HG02798 (cell line): ENCODE measurements at regions not wholly inside any gene's neighbourhood (a gene's known extent, or its start where the extent isn't known, plus 50 kb on each side); places are given as distances from the start of the nearest gene placed in this dataset.
"Not testable (repeated sequence)": the region's sequence is repeated elsewhere in the genome, so short reads cannot be mapped to it uniquely, and the experiment has no call there.

Experiments used
- ATAC-seq: cut with Tn5 transposase; IDR thresholded peaks from one replicate; pipeline ENCODE4 v1.9.1; 2021; ENCODE audit warnings: mild to moderate bottlenecking; ENCODE audit not compliant: unreplicated experiment, poor library complexity

GRCh38 chr13:48876289-48876688, 99.4 kb upstream of the FNDC3A start:
- ATAC-seq = no peak

GRCh38 chr13:48879432-48879831, 96.3 kb upstream of the FNDC3A start:
- no peak for ATAC-seq

DNA sequence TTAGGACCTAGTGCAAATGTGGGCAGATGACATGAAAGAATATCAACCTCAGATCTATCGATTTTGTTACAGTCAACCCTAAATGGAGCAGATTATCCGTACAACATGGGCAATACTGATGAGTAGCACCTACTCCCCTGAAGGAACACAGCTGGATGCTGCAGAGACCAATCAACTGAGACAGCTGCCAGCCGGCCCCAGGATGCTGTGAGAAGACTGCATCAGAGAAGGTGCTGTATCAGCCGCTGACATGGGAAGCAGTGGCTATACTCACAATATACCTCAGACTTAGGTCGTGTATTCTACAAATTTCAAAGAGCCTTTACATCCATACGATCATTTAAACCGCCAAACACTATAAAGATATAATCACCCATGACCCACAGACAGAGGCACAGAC, 95.9 kb upstream of the FNDC3A start:
- no peak for ATAC-seq

DNA sequence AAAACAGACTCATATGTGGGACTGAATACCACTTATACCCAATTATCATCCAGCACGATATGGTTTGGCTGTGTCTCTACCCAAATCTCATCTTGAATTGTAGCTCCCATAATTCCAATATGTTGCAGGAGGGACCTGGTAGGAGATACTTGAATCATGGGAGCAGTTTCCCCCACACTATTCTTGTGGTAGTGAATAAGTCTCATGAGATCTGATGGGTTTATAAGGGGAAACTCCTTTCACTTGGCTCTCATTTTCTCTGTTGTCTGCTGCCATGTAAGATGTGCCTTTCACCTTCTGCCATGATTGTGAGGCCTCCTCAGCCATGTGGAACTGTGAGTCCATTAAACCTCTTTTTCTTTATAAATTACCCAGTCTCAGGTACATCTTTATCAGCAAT, 91.9 kb upstream of the FNDC3A start:
- ATAC-seq = not testable (repeated sequence)

GRCh38 chr13:48885027-48885395, 90.7 kb upstream of the FNDC3A start:
- ATAC-seq = no peak

GRCh38 chr13:48888613-48889012, 87.1 kb upstream of the FNDC3A start:
- ATAC-seq = no peak

- no peak for ATAC-seq
Measured at GRCh38 chr13:48890391-48890790, 85.3 kb upstream of the FNDC3A start.

DNA sequence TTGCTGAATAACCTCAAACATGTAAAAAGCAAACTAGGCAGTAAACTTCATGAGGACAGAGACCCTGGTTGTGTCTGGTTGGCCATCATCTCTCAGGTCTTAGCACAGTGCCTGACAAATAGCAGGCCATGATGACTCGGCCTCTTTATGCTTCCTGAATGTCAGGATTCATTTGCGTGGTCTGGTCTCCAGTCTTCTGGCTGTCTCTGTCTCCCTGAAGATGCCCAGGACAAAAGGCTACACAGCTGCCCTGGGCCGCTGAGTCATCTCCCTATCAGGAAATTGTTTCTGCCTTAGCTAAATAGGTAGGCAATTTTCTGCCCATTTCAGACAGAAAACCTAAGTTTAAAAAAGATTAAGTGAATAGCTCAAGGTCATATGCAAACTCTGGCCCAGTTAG, 84.1 kb upstream of the FNDC3A start:
- no peak for ATAC-seq

GRCh38 chr13:48892053-48892687, 83.5 kb upstream of the FNDC3A start:
- peak; percentile 77 for ATAC-seq

DNA sequence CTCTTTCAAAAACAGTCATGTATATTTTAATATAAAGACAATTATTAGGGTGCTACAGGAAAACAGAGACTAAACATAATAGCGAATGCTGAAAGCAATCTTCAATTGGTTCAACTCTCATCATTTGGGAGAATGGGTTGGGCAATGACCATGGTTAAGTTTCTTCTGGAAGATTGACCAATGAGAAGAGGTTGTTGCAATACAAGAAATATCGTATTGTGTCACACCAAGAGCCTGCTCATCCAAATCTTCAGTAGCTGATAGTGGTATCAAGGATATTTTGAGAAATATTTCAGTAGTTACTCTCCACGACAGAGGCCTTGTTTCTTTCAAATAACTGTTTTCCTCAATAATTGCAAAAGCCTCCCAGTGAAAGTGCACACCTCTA, 83.0 kb upstream of the FNDC3A start:
- peak; percentile 7 for ATAC-seq

- ATAC-seq = no peak
Measured at GRCh38 chr13:48896312-48896711, 79.4 kb upstream of the FNDC3A start.

GRCh38 chr13:48901781-48902180, 73.9 kb upstream of the FNDC3A start:
- no peak for ATAC-seq

DNA sequence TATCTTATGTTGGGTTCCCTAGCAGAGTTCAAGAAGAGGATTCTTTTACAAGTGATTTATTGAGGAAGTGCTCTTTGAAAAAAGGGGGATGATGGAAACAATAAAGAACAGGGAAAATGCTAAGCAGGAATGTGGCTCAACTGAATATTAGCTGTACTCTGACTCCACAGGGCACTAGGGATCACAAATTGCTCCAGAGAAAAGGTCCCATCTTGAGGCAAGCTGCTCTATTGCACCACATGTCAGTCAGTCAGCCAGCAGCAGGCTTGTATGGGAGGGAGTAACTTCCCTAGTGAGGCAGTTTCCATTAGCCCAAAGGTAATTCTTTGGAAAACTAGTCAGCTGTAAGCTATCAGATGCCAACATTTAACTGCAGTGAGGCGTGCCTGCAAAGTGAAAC, 73.3 kb upstream of the FNDC3A start:
- ATAC-seq = no peak

GRCh38 chr13:48904668-48905290, 70.9 kb upstream of the FNDC3A start:
- no peak for ATAC-seq

DNA sequence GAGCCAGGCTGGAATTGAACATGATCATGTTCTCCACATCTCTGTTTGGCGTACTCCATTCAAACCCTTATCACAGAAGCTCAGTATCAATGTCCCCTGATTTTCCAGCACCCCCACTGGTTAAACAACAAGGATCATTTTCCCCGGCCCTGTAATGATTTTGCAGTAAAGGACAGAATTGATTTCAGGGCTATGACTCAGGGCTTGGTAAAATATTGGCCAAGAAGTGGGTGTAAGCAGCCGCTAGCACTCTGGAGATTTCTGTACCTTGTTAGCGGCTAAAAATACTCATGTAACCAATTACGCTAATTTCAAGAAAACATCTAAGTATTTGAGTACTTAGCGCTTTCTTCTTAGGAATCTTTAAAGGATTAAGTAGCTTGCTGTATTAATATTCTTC, 69.5 kb upstream of the FNDC3A start:
- no peak for ATAC-seq

- ATAC-seq = no peak
Measured at GRCh38 chr13:48908381-48909055, 67.2 kb upstream of the FNDC3A start.

- no peak for ATAC-seq
Measured at GRCh38 chr13:48909056-48909389, 66.7 kb upstream of the FNDC3A start.

DNA sequence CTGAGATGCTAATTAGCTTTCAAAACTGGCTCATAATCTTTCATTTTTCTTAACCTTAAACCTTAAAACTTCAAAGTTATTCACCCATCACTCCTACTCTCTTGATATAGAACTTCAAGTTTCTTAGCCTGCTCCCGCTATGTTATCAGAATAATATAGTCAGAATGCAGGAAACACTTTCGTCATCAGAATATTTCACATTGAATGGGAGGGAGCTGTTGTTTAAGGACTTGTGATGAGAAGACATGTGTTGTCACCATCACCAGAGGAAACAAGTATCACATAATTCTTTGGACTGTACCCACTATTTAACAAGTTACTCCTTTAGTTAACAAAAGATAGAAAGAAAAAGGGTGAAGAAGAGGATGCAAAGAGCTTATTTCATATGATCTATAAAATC, 65.0 kb upstream of the FNDC3A start:
- no peak for ATAC-seq

- no peak for ATAC-seq
Measured at GRCh38 chr13:48919751-48920150, 56.0 kb upstream of the FNDC3A start.

DNA sequence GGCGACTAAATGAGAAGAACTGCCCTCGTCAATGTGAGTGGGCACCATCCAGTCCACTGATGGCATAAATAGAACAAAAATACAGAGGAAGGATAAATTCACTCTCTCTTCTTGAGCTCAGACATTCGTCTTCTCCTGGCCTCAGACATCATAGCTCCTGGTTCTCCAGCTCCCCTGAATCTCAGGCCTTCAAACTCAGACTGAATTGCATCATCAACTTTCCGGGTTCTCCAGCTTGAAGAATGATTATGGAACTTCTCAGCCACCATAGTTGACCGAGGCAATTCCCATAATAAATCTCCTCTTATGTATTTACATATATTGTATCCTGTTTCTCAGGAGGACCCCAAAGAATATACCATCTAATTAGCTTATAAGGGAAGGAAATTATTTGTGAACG, 55.0 kb upstream of the FNDC3A start:
- ATAC-seq = no peak

DNA sequence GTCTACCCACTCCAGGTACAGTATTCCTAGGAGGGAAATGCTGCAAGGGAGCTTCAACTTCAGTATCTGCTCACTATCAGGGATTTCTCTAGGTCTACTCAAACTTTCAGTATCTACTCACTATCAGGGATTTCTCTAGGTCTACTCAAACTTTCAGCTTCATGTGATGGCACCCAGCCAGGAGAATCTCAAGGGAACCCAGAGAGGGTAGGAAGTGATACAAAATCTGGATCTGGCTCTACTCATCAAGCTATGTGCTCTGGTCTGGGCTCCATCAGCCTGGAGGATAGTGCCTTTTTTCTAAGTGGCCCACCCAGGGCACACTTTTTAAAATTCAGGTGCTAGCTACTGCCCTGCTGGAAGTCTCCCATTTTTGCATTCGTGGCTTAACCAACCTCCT, 52.3 kb upstream of the FNDC3A start:
- no peak for ATAC-seq

DNA sequence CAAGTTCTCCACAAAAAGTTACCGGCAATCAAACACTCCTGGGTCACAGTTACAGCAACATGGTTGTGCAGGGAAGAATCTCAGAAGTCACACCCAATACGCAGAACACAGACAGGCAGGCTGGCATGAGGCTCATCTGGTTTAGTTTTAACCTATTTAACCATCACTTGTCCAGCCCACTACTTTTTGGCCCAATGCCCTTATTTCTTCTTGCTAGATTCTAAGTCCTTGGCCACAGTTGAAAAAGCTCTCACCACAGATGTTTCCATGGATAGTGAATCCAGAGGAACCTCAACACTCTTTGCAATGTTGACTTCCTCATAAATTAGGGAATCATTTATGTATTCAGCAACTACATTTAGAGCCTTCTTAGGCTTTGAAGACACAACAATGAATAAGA, 50.7 kb upstream of the FNDC3A start:
- no peak for ATAC-seq
